ENCODE measurements at regions not wholly inside any gene's neighbourhood (a gene's known extent, or its start where the extent isn't known, plus 50 kb on each side); places are given as distances from the start of the nearest gene placed in this dataset.

DNA sequence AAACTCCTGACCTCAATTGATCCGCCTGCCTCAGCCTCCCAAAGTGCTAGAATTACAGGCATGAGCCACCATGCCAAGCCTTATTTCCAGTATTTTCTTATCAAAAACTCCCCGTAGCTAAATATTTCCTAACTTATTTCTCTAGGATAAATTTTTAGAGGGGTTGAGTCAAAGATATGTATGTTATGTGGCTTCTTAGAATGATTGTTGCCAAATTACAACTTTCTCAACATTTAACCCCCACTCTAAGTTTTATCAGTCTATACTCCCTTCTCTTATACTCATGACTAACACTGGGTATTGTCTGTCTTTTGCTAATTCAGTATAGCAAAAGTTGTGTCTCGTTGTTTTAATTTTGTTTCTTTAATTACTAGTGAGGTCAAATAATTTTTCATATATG, 187.7 kb upstream of the LNX1 start:
- DNase-seq (ENCODE audit: low spot score): no peak
- no peak for FAIRE-seq

DNA sequence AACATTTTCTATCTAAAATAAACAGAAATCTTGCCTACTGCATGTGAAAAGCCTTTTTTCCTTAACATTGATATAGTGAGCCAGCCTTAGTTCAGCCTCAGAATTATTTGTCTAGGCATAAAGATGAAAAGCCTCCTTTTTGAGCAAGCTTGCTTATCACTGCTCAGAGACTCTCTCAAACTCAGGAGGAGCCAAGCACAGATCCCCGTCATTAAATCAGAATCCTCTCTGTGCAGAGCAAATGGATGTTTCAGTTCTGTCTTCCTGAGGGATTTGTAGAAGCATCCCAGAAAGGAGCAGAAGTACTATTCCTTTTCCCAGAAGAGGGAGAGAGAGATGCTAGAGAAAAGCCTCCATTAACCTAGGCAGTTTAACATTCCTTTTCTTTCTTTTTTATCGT, 186.9 kb upstream of the LNX1 start:
- FAIRE-seq: no peak
- DNase-seq (ENCODE audit: low spot score): no peak

DNA sequence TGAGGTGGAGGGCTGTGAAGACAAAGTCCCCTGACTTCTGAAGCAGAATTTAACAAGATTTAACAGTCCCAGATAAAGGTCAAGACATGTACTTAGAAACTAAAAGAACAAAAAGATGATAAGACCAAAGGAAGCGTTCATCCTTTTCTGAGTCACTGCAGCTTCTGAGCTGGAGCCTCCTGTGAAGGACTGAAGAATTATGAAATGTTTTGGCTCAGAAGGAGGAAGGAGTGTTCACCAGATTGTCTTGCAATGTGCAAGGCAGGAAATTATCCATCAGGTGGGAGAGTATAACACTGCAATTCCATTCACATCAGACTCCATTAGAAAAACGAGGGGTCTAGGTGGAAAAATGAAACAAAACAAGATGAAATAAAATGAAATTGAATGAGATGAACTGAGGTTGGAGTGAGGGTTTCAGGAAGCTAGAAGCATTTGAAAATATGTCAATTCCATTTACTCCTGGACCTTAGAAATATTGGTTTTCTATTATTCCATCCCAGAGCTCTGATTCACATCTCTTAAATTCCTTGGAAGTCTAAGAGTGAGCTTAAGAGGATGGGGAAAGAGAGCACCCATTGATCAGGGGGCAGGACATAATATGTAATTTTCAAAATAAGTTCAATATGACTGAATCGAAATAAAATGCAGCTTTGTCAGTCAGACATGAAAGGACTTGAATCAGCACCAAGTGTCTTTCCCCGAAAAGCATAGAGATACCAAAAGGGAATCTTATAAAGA, 186.1 kb upstream of the LNX1 start:
- DNase-seq (ENCODE audit: low spot score) (no peak), FAIRE-seq (no peak)

DNA sequence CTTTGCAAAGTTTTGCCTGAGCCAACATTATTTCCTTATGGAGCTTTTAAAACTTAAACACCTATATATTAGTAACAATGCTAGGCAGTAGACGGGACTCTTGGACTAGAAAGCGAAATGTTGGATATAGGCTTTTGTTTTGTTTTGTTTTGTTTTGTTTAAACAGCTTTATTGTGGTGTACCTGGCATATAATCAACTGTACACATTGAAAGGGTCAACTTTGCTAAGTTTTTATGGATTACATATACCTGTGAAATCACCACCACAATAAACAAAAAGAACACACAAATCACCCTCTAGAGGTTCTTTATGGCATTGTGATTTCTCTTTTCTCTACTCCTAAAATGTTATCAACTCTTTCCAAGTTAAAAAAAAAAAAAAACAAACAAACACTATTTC, 184.9 kb upstream of the LNX1 start:
- FAIRE-seq (no peak), DNase-seq (ENCODE audit: low spot score) (no peak)

DNA sequence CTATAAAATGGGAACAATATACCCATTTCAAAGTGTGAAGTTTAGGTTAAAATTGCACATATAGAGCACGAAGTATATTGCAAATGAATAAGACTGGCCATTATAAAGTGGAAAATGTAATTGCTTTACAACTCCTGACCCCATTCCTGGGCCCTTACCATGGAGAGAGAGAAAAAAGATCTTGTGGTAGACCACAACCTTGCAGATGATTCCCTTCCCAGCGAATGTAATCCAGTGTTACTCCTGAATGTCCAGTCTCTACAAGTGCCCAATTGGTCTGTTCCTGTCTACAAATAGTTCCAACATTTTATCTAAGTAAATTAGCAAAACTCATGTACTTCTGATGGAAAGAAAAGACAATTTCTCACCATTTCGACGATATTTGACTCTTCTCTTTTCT, 184.1 kb upstream of the LNX1 start:
- no peak for FAIRE-seq
- no peak for DNase-seq (ENCODE audit: low spot score)

DNA sequence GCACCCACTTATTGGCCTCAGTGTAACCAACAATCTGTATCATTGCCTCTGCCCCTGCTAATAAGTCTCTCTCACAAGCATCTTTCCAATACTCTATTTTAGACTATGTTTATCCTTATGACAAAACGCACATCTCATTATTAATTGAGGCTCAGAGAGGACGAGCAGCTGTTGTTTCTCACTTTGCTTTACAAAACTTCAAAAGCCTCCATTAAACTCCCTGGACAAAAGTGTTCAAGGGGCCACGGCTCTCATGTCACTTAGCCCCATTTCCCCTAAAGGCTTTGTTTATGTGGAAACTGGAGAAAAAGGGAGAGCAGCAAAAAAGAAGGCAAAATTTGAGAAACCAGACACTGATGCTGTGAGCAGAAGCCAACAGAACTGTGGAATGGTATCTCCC, 180.0 kb upstream of the LNX1 start:
- DNase-seq (ENCODE audit: low spot score) (no peak), FAIRE-seq (no peak)

DNA sequence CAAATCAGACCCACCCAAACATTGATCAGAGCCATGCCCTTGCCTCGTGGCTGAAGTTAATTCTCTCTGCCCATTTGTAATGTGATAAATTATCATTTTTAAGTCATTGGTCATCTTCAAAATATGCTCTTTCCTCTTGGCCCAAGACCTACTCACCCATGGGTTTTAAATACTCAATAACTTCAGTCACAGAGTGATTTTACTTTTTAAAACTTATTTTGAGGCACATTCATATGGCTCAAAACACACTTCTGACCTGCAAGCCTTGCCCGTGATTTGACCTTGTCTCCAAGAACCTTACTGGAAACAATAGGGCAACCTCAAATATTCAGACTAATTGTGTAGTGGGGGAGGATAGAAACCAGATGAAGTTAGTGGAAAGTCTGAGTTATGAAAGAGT, 176.2 kb upstream of the LNX1 start:
- FAIRE-seq: no peak
- no peak for DNase-seq (ENCODE audit: low spot score)

DNA sequence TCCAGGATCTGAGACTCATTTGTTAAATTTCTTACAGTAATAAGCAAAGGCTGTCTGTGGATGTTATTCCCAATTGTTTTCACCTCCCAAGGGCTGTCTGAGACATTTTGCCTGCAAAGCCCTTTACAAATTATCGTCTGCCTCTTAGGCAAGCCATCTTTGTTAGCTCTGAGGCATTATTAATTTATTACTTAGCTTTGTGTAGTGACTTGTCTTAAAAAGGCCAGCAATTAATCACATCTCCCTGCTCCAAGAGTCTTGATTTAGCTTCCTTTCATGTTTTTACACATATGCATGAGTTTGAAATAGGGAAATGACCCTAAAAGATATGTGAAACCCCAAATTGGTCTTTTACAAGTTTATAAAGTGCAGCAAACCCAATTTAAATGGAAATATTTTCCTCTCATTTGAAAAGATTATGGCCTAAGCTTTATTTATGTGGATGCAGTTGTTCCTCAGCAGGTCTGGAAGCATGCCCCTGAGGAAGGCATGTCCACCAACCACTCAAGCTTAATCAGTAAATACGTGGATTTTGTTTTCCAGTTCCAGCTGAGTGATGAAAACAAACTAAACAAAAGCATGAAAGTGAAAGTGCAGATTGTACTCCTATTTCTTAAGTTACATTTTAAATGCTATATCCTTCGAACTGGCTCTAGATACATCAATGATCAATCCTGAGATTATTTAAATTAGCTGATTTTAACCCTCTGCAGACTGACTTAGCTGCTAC, 173.6 kb upstream of the LNX1 start:
- FAIRE-seq (no peak), DNase-seq (ENCODE audit: low spot score) (no peak)

DNA sequence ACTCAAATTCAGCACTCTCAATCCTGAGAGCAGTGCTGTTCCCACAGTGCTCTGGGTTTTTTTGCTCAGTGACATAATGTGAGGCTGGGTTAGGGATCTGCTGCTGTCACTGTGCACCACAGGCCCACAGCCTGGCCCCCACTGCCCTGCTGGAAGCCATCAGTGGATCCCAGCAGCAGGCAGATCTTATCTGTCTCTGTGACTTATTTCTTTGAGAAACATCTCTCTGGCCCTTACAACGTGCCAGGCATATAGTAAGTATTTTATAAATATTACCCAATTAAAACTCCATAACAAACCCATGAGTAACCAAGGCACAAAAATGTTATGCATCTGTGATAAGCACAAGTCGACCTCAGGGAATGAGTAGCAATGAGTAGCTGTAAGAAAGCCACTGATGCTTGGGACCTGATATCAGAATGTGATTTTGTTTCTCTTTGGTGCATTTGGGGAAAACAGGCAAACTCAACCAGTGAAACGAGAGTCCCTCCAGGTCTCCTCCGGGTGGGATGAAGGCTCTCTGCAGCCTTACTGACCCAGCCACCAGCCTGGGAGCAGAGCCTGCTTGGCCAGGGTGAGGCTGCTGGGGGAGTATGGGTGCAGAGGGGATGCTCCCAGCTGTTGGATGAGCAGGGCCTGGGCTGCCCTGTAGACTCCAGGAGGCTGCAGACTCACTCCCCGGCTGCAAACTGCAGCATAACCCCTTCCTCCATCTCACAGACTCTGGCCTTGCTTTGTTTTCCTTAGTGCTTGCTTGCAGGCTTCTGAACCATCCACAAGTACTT, 172.7 kb upstream of the LNX1 start:
- no peak for DNase-seq (ENCODE audit: low spot score)
- FAIRE-seq: no peak

DNA sequence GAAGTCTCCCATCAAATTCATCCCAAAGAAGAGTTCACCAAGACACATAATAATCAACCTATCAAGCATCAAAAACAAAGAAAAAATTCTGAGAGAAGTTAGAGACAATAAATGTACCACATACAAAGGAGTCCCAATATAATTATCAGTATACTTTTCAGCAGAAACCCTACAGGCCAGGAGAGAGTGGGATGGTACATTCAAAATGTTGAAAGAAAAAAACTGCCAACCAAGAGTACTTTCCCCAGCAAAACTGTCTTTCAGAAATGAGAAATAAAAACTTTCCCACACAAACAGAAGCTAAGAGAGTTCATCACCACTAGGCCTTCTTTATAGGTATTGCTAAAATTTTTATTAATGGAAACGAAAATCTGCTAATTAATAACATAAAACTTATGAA, 164.4 kb upstream of the LNX1 start:
- no peak for DNase-seq (ENCODE audit: low spot score)
- FAIRE-seq: no peak

DNA sequence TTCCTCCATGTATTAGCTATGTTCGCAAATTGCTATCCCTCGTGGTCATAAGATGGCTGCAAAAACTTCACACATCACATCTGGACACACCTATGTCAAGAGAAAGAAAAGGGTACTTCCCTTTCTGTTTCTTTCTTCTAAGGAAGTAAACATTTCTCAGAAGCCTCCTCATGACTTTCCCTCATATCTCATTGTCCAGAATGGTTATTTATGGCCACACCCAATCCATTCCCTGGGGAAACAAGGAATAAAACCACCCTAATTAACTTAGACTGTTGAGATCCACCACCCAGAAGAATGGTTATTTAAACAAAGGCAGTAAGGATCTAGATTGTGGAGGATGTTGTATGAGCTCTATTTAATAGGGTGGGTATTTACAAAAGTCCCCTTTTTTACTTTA, 160.8 kb upstream of the LNX1 start:
- no peak for DNase-seq (ENCODE audit: low spot score)
- no peak for FAIRE-seq

DNA sequence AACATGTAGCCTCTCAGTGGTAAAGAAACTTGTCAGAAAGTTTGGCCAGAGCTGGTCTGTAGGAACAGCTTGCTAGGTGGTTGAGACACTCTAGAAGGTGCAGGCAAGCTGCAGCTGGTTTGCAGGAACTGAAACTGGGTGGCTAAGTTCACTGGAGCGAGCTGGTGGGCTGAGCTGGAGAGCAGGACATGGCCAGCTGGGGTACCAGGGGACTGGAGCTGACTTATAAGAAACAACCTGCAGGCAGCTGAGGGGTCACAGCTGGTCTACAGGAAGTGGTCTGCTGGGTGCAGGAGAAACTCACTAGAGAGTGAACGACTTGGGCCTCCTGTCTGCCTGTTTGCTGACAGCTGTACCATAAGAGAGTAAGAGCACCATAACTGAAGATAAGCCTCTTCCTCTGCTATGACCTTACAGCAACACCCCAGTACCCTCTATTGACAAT, 157.1 kb upstream of the LNX1 start:
- FAIRE-seq: no peak
- DNase-seq (ENCODE audit: low spot score): no peak

DNA sequence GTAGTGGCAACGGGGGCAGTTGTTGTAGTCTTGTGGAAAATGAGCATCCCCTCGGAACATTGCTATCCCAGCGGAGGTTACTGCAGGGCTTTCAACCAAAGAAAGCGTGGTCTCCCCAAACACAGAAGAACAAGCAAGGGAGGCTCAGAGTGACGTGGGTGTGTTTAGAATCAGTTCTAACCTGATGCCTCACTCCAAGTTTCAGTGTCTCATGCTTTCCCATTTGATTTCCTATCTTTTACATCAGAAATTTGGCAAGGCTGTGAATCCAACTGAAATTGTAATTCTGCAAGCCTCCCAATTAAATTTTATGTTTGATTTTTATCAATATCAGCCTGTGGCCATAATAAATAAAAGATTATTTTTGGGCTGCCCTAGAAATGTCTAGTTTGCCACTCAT, 156.1 kb upstream of the LNX1 start:
- DNase-seq (ENCODE audit: low spot score) (no peak), FAIRE-seq (no peak)

DNA sequence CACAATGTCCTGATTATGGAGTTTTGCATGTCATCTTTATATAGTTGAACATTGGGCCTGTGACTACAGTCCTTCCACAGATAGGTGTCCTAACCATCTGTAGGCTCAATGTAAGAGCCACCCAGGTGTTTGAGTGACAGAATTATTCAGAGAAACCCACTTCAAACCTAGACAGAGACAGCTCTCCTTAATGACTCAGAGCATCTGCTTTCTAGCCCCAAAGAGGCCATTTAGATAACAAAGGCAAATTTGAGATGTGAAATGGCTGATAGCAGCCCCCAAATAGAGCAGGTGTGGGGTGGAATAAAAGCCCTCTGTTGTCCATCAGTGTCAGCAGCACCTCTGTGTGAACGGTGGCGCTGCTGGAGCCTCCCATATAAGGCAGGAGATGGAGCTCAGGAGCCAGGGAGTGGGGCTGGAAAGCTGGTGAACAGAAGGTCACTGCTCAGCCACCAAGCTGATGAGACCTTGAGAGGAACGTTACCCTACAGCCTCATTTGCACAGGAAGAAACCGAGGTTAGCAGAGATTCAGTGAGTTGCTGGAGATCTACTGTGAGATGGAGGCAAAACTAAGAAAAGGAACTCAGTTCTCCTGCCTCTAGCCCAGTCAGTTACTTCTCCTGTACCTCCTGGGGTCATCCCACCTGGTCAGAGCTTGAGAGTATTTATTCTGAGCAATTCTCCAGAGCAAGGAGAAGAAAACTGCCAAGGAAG, 153.3 kb upstream of the LNX1 start:
- no peak for DNase-seq (ENCODE audit: low spot score)
- FAIRE-seq: no peak

DNA sequence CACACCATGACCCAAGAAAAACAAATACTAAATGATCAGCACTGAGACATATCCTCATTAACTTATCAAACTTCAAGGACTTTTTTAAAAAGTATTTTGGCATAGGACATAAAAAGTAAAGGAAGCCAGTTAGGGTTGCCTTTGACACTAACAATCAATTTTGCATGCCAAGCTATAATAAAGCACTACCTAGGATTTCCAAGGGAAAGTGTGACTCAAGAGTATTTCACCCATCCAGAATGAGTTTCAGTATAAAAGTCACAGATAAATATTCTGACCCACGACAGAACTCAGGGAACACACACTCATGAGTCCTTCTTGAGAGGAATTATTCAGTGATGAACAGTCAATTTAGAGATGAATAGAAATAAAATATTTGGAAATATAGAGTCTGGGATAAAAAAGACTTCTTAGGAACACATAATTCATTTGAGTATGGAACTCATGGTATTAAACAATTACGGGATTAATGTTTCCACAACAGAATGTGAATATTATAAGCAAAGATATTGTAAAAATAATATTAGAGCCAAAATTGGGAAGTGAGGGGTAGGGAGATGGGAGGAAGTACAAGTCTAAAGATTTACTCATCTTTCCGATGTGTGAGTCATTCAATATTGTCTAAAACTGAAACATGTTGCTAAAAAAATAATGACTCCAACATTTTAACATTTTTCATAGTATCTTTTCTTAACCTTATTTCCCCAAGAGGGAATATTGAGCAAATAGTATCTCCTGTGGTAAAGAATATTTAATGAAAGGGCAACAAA, 143.5 kb upstream of the LNX1 start:
- DNase-seq (ENCODE audit: low spot score) (no peak), FAIRE-seq (no peak)

DNA sequence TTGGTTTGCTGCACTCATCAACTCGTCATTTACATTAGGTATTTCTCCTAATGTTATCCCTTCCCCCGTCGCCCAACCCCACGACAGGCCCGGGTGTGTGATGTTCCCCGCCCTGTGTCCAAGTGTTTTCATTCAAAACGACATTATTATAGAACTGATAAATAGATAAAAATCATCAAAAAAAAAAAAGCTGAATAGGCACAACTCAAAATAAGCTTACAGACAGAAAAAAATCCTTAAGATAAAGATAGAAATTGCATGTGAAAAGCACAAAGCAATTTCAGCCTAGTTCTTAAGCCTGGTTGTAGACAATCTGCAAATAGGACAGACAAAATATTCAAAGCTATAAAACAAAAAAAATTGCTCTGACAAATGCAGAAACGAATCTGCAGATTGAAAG, 142.9 kb upstream of the LNX1 start:
- FAIRE-seq: no peak

DNA sequence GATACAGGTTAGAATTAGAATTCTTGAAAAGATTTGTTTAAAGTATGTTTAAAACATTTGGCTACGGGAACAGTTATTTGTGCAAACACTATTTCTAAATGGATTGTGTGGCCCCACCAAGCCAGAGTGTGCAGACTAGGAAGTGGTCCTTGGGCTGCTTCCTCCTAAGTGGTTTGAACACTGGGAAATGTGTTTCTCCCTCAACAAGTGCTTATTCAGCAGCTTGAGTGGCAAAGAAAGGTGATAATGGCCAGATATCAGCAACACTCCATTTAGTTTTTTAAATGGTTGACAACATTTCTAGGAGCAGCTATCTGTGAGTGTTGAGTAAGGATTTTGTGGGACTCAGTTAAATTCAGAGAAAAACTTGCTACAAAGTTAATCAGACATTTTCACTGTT, 141.4 kb upstream of the LNX1 start:
- FAIRE-seq (no peak), DNase-seq (ENCODE audit: low spot score) (no peak)

More for the DNA sequence above, 142.9 kb upstream of the LNX1 start:
- no peak for DNase-seq (ENCODE audit: low spot score)

DNA sequence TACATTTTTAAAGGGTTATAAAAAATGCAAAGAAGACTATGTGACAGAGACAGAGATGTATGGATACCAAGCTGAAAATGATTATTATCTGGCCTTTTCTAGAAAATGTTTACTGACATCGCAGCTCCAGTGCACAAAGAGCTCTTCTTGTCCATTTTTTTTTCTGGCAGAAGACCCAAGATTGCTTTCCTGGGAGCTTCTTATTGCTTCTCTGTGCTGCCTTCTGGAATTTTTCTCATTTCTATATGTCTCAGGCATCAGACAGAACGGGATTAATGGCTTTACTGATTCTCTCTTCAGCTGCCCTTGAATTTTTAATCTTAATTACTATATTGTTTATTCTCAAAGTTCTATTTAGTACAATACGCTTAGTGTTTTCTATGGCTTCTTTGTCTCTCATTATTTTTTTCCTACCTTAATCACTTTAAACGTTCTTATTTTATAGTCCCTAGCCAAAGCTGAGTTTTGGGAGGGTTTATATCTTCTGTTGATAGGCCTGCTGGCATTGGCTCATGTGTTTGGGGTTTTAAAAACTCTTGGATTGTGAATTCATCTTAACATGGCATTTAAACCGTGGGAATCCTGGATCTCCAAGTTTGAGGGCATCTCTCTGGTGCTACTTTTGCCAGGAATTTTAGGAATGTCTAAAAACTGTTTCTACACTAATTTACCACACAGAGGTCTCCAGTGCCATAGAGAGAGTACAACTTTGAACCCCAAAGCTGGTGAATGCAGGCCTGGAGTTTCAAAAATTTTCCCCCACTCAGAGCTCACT, 138.9 kb upstream of the LNX1 start:
- FAIRE-seq (no peak), DNase-seq (ENCODE audit: low spot score) (no peak)

DNA sequence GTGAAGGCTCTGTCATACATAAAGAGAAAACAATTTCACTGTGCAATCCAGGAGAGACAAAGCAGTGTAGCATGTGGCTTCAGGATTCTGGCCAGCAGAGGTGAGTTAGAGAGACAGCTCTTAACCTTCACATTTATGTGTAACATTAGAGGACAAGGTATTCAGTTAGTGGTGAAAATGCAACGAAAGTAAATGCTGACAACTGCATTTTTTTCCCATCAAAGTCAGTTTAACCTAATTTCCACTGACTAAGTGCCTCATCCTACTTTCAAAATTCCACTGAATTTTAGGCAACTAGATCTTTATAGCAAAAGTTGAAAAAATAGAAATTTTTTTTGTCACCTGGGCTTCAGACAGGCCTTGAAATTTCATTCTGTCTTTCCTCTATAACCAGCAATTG, 130.8 kb upstream of the LNX1 start:
- DNase-seq (ENCODE audit: low spot score): no peak
- no peak for FAIRE-seq

DNA sequence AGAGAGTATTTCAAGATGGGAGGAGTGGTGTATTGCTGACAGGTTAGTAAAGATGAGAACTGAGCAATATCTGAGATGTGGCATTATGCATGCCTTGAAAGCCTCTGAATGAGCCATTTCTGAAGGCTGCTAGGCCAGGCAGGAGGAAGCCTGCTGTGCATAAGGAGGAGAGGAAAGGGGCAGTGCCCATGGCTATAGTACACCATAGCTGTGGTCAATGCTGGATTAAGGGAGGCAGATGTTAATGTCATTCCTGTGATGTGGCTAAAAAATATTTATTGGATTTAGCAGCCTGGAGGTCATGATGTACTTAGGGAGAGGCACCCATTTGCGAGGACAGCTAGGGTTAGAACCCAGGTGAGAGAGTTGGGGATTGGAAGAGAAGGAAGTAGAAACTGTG, 130.0 kb upstream of the LNX1 start:
- FAIRE-seq (no peak), DNase-seq (ENCODE audit: low spot score) (no peak)

Measured in urothelium cell line (cell line).